T-helper 2 cell (primary cell): ENCODE measurements at regions not wholly inside any gene's neighbourhood (a gene's known extent, or its start where the extent isn't known, plus 50 kb on each side); places are given as distances from the start of the nearest gene placed in this dataset.

Experiments used
- DNase-seq, 5 experiments: peaks; one replicate each; pipeline versions ENCODE4 v3.0.0 to v3.0.0-alpha.2; 2012 to 2022

DNA sequence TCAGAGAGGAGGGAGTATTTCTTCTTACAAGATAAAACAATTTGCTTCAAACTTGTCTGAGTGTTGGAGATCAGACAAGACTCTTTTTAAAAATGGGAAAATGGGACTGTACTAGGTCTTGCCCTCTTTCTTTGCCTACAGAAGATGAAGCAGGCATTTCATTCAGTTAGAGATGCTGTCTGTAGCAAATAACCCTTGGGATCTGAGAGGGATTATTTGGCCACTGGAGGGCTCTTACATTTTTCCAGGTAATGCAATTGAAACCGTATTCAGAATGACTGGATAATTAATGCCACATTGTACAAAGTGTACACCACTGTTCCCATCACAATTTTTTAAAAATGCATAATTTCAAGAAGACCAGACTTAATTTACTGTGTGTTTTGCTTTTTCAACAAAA, 258.5 kb upstream of the KIRREL3 start:
- DNase-seq: no peak

DNA sequence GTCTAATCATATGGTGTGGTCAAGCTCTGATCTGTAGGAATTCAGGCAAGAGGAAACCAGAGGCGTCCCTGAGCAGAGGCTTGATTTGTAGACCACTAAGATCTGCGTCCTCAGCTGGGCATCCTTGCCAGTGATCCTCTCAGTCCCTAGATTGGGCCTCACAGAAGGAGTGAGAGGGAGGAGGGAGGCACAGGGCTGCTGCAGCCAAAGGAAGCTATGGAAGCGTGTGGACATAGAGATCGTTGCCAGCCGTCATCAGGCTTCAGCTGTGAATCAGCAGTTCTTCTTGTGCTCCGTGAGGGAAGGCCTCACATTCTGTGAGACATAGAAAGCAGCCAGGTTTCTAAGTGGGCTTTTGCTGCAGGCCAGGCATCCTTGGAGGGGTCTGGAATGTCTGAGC, 254.6 kb upstream of the KIRREL3 start:
- no peak for DNase-seq

DNA sequence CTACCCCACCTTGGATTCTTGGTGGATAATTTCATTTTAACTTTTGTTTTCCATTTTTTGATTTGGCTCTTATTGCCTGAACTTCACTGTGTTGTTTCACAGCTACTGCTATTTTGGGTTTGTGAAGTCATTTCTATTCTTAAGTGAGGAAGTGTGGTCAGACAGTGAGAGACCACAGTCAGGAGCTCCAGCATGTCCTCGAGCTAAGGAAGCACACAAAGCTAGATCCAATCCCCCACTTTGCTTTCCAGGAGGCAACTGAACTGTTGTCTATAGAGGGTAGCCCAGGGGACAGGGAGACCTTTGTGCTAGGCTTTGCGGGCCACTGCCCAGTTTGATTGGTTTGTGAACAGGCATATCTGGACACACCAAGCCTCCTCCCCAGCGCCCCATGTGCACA, 251.8 kb upstream of the KIRREL3 start:
- DNase-seq: no peak

DNA sequence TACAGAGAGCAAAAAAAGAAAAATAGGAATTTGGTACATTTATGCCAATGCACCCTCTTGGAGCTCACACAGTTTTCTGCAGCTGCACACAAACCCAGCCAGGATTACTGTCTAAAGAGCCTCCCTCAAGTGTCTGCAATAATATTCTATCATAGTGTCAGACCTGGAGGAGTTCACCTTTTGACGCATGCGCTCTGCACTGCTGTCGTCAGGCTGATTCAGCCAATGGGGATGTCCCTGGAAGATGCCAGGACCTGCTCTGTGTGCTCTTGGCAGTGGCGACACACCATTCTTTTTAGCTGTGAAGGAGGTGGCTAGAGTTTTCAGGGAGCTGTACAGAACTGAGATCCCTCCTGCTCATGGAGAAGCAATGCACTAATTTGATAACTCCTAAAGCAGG, 249.0 kb upstream of the KIRREL3 start:
- DNase-seq: no peak

DNA sequence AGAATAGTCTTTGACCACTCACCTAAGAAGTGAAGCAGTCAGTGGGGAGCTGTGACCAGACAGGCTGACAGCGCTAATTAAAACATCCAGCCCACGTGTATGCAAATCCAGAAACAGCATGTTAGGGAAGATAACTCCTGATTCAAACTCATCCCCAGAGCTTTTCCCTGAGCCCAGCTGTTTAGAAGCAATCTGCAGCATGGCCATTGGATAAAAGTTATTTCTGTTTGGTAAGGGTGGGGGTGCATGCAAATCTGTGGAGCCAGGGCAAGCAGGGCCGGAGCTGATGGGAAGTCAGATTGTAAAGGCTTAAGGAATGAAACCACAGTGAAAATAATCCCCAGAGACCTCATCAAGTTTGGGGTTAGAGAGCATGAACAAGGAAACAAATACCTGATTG, 247.9 kb upstream of the KIRREL3 start:
- DNase-seq: no peak

DNA sequence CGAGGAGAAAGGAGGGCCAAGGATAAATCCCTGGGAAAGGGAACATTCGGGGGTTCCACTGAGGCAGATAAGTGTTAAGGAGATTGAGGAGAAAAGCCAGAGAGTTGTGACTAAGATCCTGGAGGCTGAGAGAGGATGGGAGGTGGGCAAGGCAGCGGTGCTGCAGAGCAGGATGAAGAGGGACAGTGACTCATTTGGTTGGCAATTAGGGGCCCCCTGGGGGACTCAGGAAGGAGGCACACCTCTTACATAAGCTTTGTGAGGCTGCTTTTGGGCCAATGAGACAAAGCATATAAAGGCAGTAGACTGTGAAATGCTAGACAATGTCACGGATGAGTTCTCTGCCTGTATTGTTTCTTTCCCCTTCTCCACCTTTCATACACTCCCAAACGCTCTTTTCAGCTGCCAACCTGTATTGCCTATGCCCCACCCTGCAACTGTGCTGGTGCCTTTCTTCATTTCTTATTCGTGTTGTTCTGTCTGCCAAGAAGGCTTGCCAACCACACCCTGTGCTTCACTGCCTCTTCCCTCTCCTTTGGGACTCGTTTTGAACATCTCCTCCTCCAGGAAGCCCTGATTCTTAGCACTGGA, 246.8 kb upstream of the KIRREL3 start:
- DNase-seq: no peak

DNA sequence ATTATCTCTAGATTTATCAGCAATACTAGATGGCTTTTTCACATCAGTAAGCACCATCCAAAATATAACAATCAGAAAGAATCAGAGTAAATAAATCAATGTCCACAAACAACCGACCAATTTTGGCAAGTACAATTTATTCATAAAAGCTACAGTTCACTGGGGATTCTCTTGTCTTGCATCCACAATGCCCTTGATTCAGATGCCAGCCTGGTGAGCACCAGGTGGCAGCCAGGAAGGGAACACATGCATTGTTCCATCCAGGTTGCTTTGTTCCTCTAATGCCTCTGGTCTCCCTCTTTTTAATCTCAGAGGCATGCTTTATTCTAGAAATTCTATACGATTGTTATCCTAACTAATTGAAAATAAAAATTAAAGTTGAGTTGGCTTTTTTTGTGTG, 242.1 kb upstream of the KIRREL3 start:
- DNase-seq: no peak

DNA sequence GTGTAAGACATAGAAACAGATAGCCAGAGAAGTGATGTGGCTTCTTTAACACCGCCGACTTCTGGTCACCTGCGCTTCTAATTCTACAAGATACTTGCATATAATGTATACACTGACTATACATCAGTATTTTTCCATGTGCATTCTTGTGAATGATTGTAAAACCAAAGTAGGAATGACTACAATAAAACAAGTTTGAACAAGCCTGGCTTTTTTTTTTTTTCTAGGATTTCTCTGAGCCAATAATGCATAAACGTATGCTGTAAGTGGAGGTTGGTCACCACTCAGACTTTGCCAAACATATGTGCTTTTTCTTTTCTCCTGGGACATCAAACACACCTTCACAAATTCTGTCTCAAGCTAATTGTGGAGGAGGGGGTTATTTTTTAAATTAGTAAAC, 237.8 kb upstream of the KIRREL3 start:
- DNase-seq: no peak

DNA sequence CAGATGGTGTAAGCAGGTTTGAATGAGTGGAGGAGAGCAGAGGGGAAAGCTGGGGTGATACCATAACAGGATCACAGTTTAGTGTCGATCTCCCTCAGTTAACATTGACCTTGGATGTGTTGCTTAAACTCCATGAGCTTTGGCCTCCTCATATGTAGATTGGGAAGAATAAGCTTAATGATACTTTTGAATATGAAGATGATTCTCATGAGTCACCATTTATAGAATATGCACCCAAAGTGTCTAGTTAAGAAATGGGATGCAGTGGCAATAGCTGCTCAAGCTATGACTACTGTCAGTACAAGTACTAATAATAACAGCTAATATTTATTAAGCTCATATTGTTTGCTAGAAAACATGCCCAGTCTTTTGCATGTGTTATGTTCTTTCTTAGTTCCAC, 236.2 kb upstream of the KIRREL3 start:
- DNase-seq: no peak

DNA sequence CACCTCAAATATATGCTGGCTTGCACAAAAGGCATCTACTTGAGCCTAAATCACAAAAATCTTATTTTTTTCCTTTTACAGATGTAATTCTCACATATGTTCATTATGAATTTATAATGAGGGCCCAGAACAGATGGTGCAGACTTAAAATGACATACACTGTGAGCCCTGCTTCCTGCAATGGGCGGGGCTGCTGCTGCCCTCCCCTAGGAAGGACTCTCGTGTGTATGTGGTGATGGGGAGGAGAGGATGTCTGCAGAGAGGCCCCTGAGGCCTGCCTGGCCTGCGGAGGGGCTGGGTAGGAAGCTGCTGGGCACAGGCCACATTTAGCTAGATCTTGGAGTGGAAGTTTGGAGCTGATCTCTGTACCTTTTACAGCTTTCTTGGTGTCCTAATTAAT, 233.4 kb upstream of the KIRREL3 start:
- DNase-seq: no peak

DNA sequence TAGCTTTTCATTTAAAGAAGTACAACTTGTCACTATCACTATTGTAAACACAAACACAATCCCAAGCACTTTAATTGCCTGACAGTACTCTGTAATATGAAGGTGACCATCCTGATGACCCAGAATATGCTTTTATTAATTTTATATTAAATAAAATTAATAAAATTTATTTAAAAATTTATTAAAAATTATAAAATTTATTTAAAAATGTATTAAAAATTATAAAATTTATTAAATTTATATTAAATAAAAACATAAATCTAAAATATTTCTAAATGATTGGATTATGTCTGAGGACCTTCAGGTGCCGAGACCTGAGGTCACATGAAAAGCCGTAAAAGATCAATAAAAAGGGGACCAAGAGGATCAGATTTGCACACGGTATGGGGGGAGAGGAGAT, 229.8 kb upstream of the KIRREL3 start:
- no peak for DNase-seq

DNA sequence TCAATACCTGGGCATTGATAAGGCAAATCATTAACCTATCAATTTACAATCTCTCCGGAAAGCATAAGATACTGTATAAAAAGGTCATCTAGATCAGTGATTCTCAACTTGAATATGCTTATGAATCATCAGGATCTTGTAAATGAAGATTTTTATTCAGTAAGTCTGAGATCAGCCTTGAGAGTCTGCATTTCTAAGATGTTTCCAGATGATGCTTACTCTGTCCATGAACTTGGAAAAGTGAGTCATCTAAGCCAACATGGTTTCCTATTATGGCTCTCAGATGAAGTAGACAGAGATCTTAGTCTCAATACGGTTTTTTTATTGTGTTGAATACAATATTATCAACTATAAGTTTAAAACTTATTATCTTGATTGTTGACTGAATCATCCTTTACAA, 226.4 kb upstream of the KIRREL3 start:
- no peak for DNase-seq

DNA sequence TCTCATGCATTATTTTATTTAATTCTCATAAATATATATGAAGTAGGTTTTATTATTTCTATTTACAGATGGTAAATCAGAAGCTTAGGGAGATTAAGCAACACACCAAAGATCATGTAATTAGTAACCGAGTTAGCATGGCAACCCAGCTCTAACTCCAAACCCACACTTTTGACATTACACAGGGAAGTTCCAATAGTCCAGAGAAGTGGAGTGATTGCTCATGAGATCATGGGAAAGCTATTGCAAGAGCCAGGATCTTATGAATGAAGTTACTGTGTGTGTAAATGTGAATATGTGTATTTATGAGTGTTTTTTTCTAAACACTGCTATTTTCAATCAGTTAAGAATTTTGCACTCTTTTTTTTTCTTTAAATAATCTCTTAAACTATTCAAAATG, 225.8 kb upstream of the KIRREL3 start:
- DNase-seq: no peak

DNA sequence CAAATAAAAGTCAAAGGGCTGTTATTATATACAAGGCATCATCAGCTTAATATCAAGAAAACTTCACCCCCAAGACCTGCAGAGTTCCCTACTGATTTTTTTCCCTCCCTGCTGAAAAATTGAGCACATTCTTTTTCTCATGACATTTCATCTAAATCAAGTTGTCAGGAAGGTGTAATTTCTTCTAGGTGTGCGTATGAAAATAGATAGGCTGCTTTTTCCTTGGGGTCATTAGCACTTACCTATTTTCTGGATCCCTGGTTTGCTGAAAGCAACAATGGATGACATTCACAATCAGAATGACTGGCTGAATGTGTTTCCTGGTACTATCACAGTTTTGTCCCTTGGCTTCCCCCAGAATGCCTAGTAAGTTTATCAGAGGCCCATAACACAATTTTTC, 225.0 kb upstream of the KIRREL3 start:
- no peak for DNase-seq

DNA sequence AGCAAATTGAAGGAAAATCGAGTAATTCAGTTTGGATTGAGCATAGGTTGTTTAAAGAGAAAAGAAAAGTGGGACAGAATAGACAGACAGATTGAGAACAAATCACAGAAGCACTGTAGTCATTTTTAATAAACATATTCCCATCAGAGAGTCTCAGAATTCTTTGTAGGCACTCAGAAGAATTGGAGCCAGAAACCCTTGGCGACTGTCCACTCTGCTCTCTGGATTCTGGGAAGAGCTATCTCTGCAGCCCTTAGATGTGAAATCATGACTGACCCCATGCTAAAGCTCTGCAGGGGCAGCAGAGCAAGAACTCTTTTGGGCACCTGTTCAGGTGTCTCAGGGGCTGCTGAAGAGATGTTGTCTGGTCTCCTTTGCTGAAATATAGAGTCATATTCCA, 223.7 kb upstream of the KIRREL3 start:
- no peak for DNase-seq

DNA sequence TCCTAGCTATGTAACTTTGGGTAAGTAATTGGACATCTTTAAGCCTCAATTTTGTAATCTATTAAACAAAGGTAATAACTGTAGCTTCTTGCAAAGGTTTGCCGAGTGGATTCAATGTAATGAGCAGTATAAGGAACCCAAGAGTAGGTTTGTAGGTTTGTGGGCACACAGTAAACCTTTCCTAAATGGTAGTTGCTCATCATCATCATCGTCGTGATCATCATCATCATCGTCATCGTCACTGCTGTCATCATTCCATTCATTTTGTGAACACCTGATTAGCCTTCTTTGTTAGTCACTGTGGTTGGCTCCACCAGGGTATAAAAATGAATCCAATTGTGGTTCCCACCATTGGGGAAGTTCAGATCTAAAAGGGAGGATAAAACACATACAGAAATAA, 223.1 kb upstream of the KIRREL3 start:
- DNase-seq: no peak

DNA sequence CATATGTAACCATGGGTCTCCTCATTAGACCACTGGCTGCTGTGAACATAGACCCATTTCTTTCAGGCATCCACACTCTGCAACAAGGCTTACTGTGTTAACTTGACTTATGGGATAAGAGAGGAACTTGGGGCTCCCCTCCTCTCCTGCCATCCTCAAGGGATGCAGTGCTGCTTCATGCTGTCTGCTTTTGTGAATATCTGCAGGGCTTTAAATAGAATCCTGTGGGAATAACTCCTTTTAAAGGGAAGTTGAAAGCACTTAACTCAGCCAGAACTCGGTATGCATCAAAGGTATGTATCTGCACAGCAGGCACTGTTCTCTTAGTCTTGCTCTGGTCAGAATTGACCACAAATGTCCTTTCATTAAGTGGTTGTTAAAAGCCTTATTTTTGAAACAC, 222.5 kb upstream of the KIRREL3 start:
- DNase-seq: no peak

DNA sequence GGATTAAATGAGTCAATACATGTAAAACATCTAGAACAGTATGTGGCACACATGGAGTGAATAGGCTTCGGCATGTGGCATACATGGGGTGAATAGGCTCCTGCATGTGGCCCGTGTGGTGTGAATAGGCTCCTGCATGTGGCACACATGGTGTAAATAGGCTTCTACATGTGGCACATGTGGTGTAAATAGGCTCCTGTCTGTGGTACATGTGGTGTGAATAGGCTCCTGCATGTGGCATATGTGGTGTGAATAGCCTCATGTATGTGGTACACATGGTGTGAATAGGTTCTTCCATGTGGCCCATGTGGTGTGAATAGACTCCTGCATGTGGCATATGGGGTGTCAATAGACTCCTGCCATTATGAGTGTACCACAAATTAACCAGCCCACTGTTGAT, 219.1 kb upstream of the KIRREL3 start:
- peak in 1 of 5 experiments; percentile 1 for DNase-seq

DNA sequence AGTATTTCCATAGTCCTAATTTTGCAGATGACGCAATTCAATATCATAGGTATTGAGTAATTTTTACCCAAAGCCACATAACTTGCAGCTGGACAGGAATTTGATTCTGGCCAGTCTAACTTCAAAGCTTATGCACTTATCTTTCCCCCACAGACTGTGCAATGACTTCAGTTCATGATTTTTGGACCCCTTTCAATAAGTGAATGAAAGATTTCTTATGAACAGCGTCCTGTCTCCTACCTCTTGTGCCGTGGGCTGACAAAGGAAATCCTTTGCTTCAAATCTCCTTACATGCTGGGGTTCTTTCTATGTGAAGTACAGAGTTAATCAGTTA, 217.7 kb upstream of the KIRREL3 start:
- no peak for DNase-seq

DNA sequence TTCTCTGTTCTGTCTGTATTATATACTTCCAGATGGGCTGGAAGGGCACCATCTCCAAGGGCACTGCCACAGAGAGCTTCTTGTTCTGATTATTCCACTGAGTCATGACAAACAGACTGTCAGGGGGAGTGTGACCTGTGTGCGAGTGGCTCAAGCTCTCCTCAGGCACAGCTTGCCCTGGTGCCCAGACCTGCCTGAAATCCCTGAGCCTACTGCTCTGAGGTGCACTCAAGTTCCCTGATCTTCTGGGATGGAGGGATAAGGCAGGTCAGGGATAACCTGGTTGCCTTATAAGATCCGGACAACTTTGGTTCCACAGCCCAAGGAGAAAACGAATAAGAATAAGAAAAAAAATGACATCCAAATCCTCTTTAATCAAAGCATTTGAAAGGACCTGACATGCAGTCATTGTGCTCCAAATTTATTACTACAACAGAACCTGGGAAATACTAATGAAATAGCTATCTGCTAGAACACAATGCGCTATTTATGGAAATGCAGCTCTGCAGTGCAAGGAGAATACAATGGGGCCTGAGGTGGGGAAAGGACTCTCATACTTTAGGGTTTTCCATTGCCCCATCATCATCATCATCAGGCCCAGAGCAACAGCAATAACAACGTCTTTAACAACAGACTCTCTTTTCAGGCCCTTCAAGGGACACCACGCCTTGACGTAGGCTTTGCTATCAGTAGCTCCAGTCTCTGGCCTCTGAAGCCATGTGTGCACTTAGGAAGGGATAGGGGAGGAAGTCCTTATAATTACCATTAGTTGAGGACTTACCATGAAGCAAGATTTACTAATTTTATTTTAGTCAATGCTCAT, 217.1 kb upstream of the KIRREL3 start:
- no peak for DNase-seq

DNA sequence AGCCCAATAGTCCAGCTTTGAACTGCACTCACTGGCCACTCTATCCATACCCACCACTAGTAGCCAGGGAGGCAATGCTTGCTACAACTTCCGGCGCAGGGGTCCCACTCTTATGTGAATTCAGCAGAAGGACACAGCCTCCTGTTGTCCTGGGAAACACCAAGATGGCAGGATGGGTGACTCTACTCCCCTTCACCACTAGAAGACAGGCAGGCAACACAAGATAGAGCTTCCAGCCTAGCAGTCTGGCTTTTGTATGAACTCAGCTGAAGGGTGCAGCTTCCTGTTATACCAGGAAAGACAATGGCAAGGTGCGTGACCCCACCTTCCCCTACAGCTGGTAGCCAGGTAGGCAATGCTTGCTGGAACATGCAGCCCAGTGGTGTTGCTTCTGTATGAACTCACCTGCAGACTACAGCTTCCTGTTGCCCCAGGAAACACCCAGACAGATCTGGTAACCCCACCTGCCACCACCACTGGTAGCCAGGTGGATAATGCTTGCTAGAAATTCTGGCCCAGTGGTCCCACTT, 205.2 kb upstream of the KIRREL3 start:
- no peak for DNase-seq

DNA sequence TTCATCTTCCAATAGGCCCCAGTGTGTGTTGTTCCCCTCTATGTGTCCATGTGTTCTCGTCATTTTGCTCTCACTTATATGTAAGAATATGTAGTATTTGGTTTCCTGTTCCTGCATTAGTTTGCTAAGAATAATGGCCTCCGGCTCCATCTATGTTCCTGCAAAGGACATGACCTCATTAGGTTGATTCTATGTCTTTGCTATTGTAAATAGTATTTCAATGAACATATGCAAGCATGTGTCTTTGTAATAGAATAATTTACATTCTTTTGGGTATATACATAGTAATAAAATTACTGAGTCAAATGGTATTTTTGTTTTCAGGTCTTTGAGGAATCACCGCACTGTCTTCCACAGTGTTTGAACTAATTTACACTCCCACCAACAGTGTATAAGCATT, 202.9 kb upstream of the KIRREL3 start:
- DNase-seq: no peak

DNA sequence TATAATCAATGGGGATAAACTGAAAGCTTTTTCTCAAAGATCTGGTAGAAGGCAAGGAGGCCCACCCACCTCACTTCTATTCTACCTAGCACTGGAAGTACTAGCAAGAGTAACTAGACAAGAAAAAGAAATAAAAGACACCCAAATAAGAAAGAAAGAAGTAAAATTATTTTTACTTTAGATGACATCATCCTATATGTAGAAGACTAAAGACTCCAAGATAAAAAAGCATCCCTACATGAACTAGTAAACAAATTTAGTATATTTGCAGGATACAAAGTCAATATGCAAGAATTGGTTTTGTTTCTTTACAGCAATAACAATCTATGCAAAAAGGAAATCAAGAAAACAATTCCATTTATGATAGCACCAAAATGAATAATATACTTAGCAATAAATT, 201.5 kb upstream of the KIRREL3 start:
- no peak for DNase-seq

DNA sequence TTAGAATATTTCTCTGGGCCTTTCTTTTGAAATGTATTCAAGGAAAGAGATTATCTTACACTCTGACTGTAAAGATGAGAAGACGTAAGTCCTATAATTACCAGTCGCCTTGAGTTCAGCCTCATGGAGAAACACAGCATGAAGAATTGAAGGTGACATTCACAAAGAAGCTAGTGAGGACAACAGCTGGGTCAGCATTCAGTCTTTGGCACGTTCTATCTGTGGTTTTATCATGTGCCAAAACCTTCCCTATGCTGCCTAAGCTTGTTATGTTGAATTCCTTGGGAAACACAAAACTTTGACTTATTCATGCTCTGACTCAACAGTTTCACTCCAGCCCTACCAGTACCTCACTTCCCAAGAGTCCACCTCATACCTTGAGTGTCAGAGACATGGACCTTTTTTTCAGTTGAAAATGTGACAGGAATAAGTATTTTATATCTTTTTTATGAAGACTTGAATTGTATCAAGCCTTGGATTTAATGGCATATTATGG, 198.8 kb upstream of the KIRREL3 start:
- no peak for DNase-seq
